PC-9 (cell line): ENCODE measurements at regions not wholly inside any gene's neighbourhood (a gene's known extent, or its start where the extent isn't known, plus 50 kb on each side); places are given as distances from the start of the nearest gene placed in this dataset.

Experiments used
- BruUV-seq: library from RNA; stranded (reverse); fragments of 400-500 nt; replicated peaks from 2 replicates; lab custom pipeline; 2021; lab: Mats Ljungman, UMichigan
- CTCF ChIA-PET: fragments of 300-600 bp; sonication (Branson Sonifier 250); formaldehyde crosslinking; loops from one replicate; lab custom pipeline; 2022; ENCODE audit warnings: antibody characterized with exemption; lab: Charles Lee
- POLR2A ChIA-PET: fragments of 300-600 bp; sonication (Branson Sonifier 250); formaldehyde crosslinking; loops from one replicate; lab custom pipeline; 2022; ENCODE audit warnings: antibody characterized with exemption; ENCODE audit not compliant: unreplicated experiment; lab: Charles Lee
- DNase-seq, 2 experiments: peaks; one replicate each; pipeline versions ENCODE4 v3.0.0 to v3.0.0-alpha.2; 2015 to 2022; ENCODE audit warnings: mixed read lengths in 1 of 2
- H2AFZ ChIP-seq: fragments of 200-600 bp; sonication (generic); 2 replicates; pipeline ENCODE4 v1.8.1; 2017; ENCODE audit warnings: antibody characterized with exemption
- H3F3A ChIP-seq: fragments of 200-600 bp; sonication (generic); 2 replicates; pipeline ENCODE4 v1.8.1; 2017; ENCODE audit warnings: antibody characterized with exemption, mild to moderate bottlenecking, low read depth; ENCODE audit not compliant: insufficient read depth
- H3K27ac ChIP-seq: fragments of 200-600 bp; sonication (generic); 2 replicates; pipeline ENCODE4 v1.6.1; 2016; ENCODE audit warnings: mixed run types
- H3K27me3 ChIP-seq: fragments of 200-600 bp; sonication (generic); 2 replicates; pipeline ENCODE4 v1.6.1; 2016; ENCODE audit warnings: low read depth, mixed run types; ENCODE audit not compliant: insufficient read depth
- H3K36me3 ChIP-seq: fragments of 200-600 bp; sonication (generic); 2 replicates; pipeline ENCODE4 v1.6.1; 2016; ENCODE audit warnings: low read depth, mixed run types
- H3K4me1 ChIP-seq: fragments of 200-600 bp; sonication (generic); replicated peaks from 2 replicates; pipeline ENCODE4 v1.6.1; 2016; ENCODE audit warnings: mixed run types; ENCODE audit not compliant: insufficient read depth
- H3K4me2 ChIP-seq: fragments of 200-600 bp; sonication (generic); 2 replicates; pipeline ENCODE4 v1.6.1; 2017; ENCODE audit warnings: mixed run types
- H3K4me3 ChIP-seq: fragments of 200-600 bp; sonication (generic); 2 replicates; pipeline ENCODE4 v1.6.1; 2016; ENCODE audit warnings: mixed run types
- H3K79me2 ChIP-seq: fragments of 200-600 bp; sonication (generic); 2 replicates; pipeline ENCODE4 v1.6.1; 2017; ENCODE audit warnings: low read depth, mixed run types
- H3K9me2 ChIP-seq: fragments of 200-600 bp; sonication (generic); 2 replicates; pipeline ENCODE4 v1.8.1; 2017; ENCODE audit warnings: mild to moderate bottlenecking; ENCODE audit not compliant: insufficient read depth
- H3K9me3 ChIP-seq: fragments of 200-600 bp; sonication (generic); 2 replicates; pipeline ENCODE4 v1.8.1; 2016; ENCODE audit warnings: low read depth; ENCODE audit not compliant: insufficient read depth
- H4K20me1 ChIP-seq: fragments of 200-600 bp; sonication (generic); 2 replicates; pipeline ENCODE4 v1.8.1; 2017; ENCODE audit not compliant: insufficient read depth
- EZH2 ChIP-seq: fragments of 200-600 bp; sonication (generic); IDR thresholded peaks from 2 replicates; pipeline ENCODE4 v1.8.0; 2017; ENCODE audit warnings: antibody characterized with exemption, low read depth
- intact Hi-C: fragments of 100-400 bp; cut with micrococcal nuclease; formaldehyde crosslinking; loops from one replicate; pipeline ENCODE4 v1.10.0; 2022; ENCODE audit not compliant: unreplicated experiment
- TF ChIP-seq, protein P1 (sequence below): fragments of 200-600 bp; sonication (generic); conservative IDR thresholded peaks from 2 replicates; pipeline ENCODE4 v1.6.1; 2017; ENCODE audit warnings: mixed run types, antibody characterized with exemption, mild to moderate bottlenecking, moderate library complexity

GRCh38 chr18:11260961-11261461, 111.6 kb upstream of the PIEZO2 start:
- intact Hi-C loops = no loop called here
- no peak overlapping the region for H2AFZ ChIP-seq
- TF ChIP-seq, protein P1, sequence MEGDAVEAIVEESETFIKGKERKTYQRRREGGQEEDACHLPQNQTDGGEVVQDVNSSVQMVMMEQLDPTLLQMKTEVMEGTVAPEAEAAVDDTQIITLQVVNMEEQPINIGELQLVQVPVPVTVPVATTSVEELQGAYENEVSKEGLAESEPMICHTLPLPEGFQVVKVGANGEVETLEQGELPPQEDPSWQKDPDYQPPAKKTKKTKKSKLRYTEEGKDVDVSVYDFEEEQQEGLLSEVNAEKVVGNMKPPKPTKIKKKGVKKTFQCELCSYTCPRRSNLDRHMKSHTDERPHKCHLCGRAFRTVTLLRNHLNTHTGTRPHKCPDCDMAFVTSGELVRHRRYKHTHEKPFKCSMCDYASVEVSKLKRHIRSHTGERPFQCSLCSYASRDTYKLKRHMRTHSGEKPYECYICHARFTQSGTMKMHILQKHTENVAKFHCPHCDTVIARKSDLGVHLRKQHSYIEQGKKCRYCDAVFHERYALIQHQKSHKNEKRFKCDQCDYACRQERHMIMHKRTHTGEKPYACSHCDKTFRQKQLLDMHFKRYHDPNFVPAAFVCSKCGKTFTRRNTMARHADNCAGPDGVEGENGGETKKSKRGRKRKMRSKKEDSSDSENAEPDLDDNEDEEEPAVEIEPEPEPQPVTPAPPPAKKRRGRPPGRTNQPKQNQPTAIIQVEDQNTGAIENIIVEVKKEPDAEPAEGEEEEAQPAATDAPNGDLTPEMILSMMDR = no peak
- no peak for TF ChIP-seq EZH2
- POLR2A ChIA-PET = no interaction called here
- H3K4me3 ChIP-seq = no peak overlapping the region
- H3K27me3 ChIP-seq = peaks cover 21% of the 10 kb centered on the region
- no peaks in the 10 kb centered on the region for H3K9me3 ChIP-seq
- no peaks in the 10 kb centered on the region; the same call in 1 of the 2 replicates for H4K20me1 ChIP-seq
- H3K9me2 ChIP-seq = no peaks in the 10 kb centered on the region
- H3K36me3 ChIP-seq = no peaks in the 10 kb centered on the region
- no peaks in the 10 kb centered on the region for H3K4me1 ChIP-seq
- CTCF ChIA-PET = no interaction called here
- no peak overlapping the region for H3K27ac ChIP-seq
- no peaks in the 10 kb centered on the region for H3F3A ChIP-seq
- no peaks in the 10 kb centered on the region for H3K79me2 ChIP-seq
- no peak overlapping the region for H3K4me2 ChIP-seq
- BruUV-seq = no TSS peak
- DNase-seq = no peak

GRCh38 chr18:11259469-11260150, 110.2 kb upstream of the PIEZO2 start:
- H4K20me1 ChIP-seq = no peaks in the 10 kb centered on the region; the same call in 1 of the 2 replicates
- no peaks in the 10 kb centered on the region for H3K79me2 ChIP-seq
- ChIA-PET CTCF (no interaction called here), POLR2A (no interaction called here)
- TF ChIP-seq EZH2 = no peak
- TF ChIP-seq, protein P1 = no peak
- no peaks in the 10 kb centered on the region for H3F3A ChIP-seq
- intact Hi-C loops = no loop called here
- H3K4me1 ChIP-seq = no peaks in the 10 kb centered on the region
- no peaks in the 10 kb centered on the region for H3K36me3 ChIP-seq
- H3K4me3 ChIP-seq = no peak overlapping the region
- H2AFZ ChIP-seq = no peak overlapping the region
- no peak overlapping the region for H3K4me2 ChIP-seq
- DNase-seq = no peak
- BruUV-seq = no TSS peak
- H3K9me3 ChIP-seq = no peaks in the 10 kb centered on the region
- no peak overlapping the region for H3K27ac ChIP-seq
- H3K27me3 ChIP-seq = peaks cover 21% of the 10 kb centered on the region
- no peaks in the 10 kb centered on the region for H3K9me2 ChIP-seq

DNA sequence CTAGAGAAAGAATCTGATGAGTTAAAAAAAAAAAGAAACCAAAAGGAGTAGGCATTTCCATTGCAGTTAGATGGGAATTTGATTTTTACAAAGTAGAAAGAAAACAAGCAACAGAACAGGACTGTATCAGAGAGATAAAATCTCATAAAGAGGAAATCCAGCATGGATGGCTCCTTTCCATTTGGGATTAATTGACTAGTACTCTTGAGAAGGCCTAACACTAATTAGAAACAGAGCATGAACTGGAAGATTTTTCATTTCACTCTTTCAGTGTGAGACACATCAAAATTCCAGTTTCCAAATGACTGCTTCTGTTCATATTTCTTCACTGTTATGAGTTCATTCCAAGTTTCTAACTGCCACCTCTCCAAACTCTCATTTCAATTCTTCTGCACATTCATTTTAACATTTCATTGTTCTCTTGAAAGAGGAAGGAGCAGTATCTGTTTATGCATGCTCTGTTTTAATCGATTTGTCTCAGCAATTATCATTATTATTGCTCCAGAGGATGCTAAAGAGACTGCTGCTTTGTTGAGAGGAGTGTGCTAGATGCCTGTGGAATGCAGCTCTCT, 108.8 kb upstream of the PIEZO2 start:
- H4K20me1 ChIP-seq = no peaks in the 10 kb centered on the region; the same call in 1 of the 2 replicates
- no peaks in the 10 kb centered on the region for H3F3A ChIP-seq
- H2AFZ ChIP-seq = no peak overlapping the region
- DNase-seq = no peak
- no peak overlapping the region for H3K4me2 ChIP-seq
- ChIA-PET CTCF (no interaction called here), POLR2A (no interaction called here)
- BruUV-seq = no TSS peak
- H3K9me3 ChIP-seq = no peaks in the 10 kb centered on the region
- H3K36me3 ChIP-seq = no peaks in the 10 kb centered on the region
- H3K4me3 ChIP-seq = no peak overlapping the region
- H3K4me1 ChIP-seq = no peaks in the 10 kb centered on the region
- H3K9me2 ChIP-seq = no peaks in the 10 kb centered on the region
- intact Hi-C loops = no loop called here
- H3K27me3 ChIP-seq = peaks cover 21% of the 10 kb centered on the region
- H3K79me2 ChIP-seq = no peaks in the 10 kb centered on the region
- TF ChIP-seq EZH2 = no peak
- TF ChIP-seq, protein P1 = no peak
- no peak overlapping the region for H3K27ac ChIP-seq
